NCI-H69 (cell line): ENCODE measurements at regions not wholly inside any gene's neighbourhood (a gene's known extent, or its start where the extent isn't known, plus 50 kb on each side); places are given as distances from the start of the nearest gene placed in this dataset.
A peak's percentile ranks its signal among the peaks of the same experiment; 100 is the strongest.

ENCODE experiments used
- DNase-seq: peaks from one replicate; lab custom pipeline; 2025; lab: John Stamatoyannopoulos, UW

- no peak for DNase-seq
Measured at GRCh38 chr20:58000861-58001260, 227.6 kb downstream of the ANKRD60 start.

GRCh38 chr20:57999465-58000111 lies 228.9 kb downstream of the ANKRD60 start:
- DNase-seq: peak; percentile 93

- no peak for DNase-seq
Measured at GRCh38 chr20:57998981-57999464, 229.4 kb downstream of the ANKRD60 start.

- peak; percentile 26 for DNase-seq
Measured at GRCh38 chr20:57998276-57998675, 230.2 kb downstream of the ANKRD60 start.

GRCh38 chr20:57996936-57997890 lies 231.2 kb downstream of the ANKRD60 start:
- peak; percentile 44 for DNase-seq

- peak; percentile 34 for DNase-seq
Measured at GRCh38 chr20:57996465-57996864, 232.0 kb downstream of the ANKRD60 start.

GRCh38 chr20:57995381-57995977 lies 233.0 kb downstream of the ANKRD60 start:
- DNase-seq: peak; percentile 44

GRCh38 chr20:57993716-57994431 lies 234.6 kb downstream of the ANKRD60 start:
- DNase-seq: peak; percentile 95

GRCh38 chr20:57991211-57991881 lies 237.1 kb downstream of the ANKRD60 start:
- peak; percentile 84 for DNase-seq

- no peak for DNase-seq
Measured at GRCh38 chr20:57990396-57990987, 238.0 kb downstream of the ANKRD60 start.

- DNase-seq: no peak
Measured at GRCh38 chr20:57988828-57989227, 239.6 kb downstream of the ANKRD60 start.

- DNase-seq: no peak
Measured at GRCh38 chr20:57988422-57988821, 240.0 kb downstream of the ANKRD60 start.

- peak; percentile 84 for DNase-seq
Measured at GRCh38 chr20:57987659-57988058, 240.8 kb downstream of the ANKRD60 start.

- peak; percentile 79 for DNase-seq
Measured at GRCh38 chr20:57986666-57987065, 241.8 kb downstream of the ANKRD60 start.

GRCh38 chr20:57985278-57985677 lies 243.2 kb downstream of the ANKRD60 start:
- DNase-seq: peak; percentile 32

GRCh38 chr20:57983082-57983481 lies 245.4 kb downstream of the ANKRD60 start:
- no peak for DNase-seq

- no peak for DNase-seq
Measured at GRCh38 chr20:57980506-57980905, 247.9 kb downstream of the ANKRD60 start.

- peak; percentile 42 for DNase-seq
Measured at GRCh38 chr20:57977569-57977968, 250.9 kb downstream of the ANKRD60 start.

GRCh38 chr20:57977141-57977540 lies 251.3 kb downstream of the ANKRD60 start:
- no peak for DNase-seq

GRCh38 chr20:57974863-57975262 lies 253.6 kb downstream of the ANKRD60 start:
- DNase-seq: no peak

- DNase-seq: no peak
Measured at GRCh38 chr20:57973886-57974285, 254.6 kb downstream of the ANKRD60 start.
